ENCODE measurements at regions not wholly inside any gene's neighbourhood (a gene's known extent, or its start where the extent isn't known, plus 50 kb on each side); places are given as distances from the start of the nearest gene placed in this dataset.

GRCh38 chr6:25042984-25043725 lies 107.4 kb upstream of the RIPOR2 start:
- no peak for TF ChIP-seq POLR2A (IDR thresholded peaks at IDR 0.05; ENCODE audit: low read depth, low read length)
- TF ChIP-seq POLR2AphosphoS5 (IDR thresholded peaks at IDR 0.05; ENCODE audit: low read depth, low read length), result no peak
- no peak for TF ChIP-seq TAF1 (IDR thresholded peaks at IDR 0.05; ENCODE audit: low read depth, low read length)
- TF ChIP-seq SPI1 (IDR thresholded peaks at IDR 0.05; ENCODE audit: low read depth, low read length), result peak; percentile 77
- no peak for TF ChIP-seq POU2F2 (IDR thresholded peaks at IDR 0.05; ENCODE audit: low read depth, low read length)
- no peak for TF ChIP-seq PAX5 (IDR thresholded peaks at IDR 0.05; ENCODE audit: insufficient read depth, low read length, severe bottlenecking)
